ENCODE measurements at regions not wholly inside any gene's neighbourhood (a gene's known extent, or its start where the extent isn't known, plus 50 kb on each side); places are given as distances from the start of the nearest gene placed in this dataset.

DNA sequence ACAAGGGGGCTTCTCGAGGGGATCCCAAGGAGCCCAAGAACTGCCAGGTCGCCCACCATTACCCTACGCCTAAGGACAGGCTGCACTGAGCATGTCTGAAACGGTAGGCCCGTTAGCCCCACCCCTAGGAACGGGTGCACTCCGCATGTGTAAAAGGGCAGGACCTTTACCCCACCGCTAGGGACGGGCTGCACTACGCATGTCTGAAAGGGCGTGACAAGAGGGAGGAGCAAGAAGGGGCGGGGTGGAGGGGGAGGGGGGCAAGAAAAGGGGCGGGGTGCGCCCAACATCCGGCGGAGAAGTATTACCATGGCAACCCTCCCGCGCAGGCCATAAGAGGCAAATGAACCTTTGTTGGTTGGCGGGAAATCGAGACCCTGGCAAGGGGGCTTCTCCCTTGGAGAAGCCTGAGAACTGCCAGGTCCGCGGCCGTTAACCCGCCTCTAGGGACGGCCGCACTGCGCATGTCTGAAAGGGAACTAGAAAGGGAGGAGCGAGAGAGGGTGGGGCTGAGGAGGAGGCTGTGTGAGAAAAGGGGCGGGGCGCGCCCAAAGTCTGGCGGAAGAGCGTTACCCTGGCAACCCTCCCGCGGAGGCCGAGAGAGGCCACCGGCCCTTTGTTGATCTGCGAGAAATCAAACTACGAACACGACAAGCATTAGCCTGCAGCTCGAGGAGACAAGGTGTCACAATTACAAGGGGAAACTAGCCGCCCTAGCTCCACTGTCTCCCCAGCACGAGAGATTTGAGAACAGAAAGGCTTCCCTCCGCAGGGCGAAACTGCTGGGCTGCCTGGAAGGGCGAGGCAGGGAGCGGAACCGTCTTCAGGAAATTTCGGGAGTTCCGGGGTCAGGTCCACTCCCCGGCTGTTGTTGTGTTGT, 2046.8 kb downstream of the TP53TG3F start:
- TF ChIP-seq, protein P1, sequence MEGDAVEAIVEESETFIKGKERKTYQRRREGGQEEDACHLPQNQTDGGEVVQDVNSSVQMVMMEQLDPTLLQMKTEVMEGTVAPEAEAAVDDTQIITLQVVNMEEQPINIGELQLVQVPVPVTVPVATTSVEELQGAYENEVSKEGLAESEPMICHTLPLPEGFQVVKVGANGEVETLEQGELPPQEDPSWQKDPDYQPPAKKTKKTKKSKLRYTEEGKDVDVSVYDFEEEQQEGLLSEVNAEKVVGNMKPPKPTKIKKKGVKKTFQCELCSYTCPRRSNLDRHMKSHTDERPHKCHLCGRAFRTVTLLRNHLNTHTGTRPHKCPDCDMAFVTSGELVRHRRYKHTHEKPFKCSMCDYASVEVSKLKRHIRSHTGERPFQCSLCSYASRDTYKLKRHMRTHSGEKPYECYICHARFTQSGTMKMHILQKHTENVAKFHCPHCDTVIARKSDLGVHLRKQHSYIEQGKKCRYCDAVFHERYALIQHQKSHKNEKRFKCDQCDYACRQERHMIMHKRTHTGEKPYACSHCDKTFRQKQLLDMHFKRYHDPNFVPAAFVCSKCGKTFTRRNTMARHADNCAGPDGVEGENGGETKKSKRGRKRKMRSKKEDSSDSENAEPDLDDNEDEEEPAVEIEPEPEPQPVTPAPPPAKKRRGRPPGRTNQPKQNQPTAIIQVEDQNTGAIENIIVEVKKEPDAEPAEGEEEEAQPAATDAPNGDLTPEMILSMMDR (IDR thresholded peaks at IDR 0.05): no peak
- TF ChIP-seq POLR2A (IDR thresholded peaks at IDR 0.05): no peak

All from right lobe of liver (tissue), 4 donors.